ENCODE measurements at regions not wholly inside any gene's neighbourhood (a gene's known extent, or its start where the extent isn't known, plus 50 kb on each side); places are given as distances from the start of the nearest gene placed in this dataset.

DNA sequence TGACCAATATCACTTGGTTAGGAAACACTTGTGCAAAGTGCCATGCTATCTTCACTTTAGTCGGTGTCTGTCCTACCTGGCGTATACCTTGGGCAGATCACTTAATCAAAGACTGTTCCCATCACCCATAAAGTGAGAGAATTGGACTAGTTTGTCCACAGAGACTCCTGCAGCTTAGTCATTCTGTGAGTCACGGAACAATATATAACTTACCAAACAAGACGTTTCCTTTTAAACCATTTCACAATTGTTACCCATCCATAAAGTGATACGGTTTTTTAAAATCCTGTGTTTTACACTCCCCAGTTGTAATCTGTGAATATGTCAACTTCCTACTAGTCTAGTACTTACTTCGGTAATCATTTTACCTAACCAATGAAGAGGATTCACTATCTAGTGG lies 499.3 kb upstream of the SMIM21 start:
- in situ Hi-C loops (cut with MboI; ENCODE audit: low sequenced_read_pairs): no loop called here

DNA sequence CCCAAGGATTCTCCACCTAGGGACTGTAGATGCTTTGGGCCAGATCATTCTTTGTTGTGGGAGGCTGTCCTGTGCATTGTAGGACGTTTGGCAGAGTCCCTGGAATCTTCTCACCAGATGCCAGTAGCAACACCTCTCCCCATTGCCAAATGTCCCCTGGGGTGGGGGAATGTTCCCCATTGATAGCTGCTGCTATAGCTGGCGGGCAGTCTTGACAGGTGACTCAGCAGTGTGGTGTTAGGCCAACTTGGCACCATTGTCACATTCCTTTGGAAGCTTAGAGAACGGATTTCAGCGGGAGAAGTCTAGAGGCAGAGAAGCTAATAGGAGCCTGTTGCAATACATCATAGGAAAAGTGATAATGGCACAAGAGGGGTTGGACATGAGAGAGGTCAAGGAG lies 495.7 kb upstream of the SMIM21 start:
- in situ Hi-C loops (cut with MboI; ENCODE audit: low sequenced_read_pairs): no loop called here

DNA sequence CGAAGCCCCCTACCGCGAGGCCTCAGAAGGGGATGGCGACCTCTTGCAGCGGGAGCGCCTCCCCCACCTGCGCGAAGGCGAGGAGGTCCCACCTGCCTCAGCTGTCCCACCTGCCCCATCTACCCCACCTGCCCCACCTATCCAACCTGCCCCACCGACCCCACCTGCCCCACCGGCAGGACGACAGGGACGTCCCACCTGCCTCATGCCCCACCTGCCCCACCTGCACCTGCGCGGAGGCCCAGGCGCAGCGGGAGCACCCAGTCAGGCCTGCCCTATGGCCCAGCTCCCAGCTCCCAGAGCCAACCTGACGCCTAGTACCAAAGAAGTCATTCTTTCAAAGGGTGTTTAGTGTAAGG lies 489.1 kb upstream of the SMIM21 start:
- in situ Hi-C loops (cut with MboI; ENCODE audit: low sequenced_read_pairs): no loop called here

DNA sequence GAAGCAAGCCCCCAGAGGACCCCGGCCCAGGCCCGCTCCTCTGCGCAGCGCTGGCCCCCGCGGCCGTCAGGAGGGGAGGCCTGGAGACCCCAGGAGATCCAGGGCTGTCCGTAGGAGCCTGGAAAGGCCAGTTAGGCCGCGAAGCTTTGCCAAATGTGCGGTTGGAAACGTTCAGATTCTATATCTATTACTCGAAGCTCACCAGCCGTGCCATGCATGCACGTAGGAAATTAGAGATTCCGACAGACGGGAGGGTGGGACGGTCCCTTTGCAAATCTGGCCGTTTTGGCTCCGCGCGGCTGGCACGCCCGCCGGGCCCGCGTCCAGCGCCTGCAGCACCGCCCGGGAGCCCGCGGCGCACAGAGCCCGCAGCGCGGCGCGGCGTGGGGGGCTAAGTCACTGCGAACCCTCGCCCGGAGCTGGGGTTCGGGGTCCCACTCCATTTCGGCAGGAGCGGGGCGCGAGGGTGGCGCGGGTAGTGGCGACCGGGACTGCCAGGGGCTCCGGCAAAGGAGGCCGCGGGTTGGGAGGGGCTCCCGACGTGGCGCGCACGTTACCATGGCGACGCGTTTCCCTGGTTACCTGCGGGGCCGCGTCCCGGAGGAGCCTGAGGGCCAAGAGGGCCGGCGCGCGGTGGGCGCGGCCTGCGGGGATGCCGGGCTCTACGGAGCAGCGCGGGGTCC lies 488.6 kb upstream of the SMIM21 start:
- in situ Hi-C loops (cut with MboI; ENCODE audit: low sequenced_read_pairs): no loop called here

DNA sequence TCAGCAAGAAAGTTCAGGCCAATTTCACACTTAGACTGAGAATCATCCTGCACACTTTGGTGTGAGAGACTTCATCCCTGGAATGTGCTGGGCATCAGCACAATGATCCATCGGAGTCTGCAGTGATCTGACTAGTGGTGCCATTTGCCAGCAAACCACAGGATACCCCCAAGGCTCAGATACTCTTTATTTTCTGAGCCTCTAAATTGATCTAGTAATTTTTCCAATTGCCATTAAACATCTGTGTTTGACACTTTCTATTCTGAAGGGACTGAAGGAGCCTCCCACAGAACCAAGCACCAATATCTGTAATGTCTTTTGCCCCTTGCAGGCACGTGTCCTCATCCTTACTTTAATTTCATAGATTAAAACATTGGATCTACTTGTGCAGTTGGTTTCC lies 485.3 kb upstream of the SMIM21 start:
- in situ Hi-C loops (cut with MboI; ENCODE audit: low sequenced_read_pairs): no loop called here

DNA sequence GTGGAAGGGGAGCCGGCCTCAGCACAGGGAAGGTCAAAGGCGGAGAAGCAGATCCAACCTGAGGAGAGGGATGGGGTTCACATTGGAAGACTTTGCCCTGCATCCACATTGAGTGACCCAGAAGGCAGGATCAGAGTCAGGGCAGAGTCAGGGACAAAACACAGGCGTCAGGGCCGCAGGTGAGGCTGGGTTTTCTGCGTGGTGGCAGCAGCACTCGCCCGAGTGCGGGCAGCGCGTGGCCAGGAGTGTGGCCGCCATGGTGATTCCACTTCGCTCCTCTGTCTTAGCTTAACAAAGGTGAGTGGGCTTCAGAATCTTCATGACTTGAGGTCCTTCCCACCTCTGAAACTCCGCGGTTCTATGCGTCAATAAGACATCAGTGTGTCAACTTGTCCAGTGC lies 476.9 kb upstream of the SMIM21 start:
- in situ Hi-C loops (cut with MboI; ENCODE audit: low sequenced_read_pairs): no loop called here

DNA sequence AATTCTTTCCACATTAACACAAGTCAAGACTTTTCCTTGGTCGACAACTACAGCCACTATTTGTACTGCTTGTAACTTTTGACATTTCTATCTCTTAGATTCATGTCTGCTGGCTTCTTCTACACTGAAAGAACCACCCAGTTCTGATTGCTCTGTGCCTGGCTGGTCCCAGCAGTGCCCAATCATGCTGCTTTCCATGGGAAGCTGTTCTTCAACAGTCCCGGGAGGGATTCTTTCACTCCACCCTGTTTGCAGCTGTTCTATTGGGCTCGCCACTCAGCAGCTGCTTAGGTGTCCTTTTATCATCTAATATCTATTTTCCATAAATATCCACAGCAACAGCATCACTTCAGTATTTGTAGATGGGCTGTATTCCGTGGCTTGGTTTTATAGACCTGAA lies 471.1 kb upstream of the SMIM21 start:
- in situ Hi-C loops (cut with MboI; ENCODE audit: low sequenced_read_pairs): no loop called here

DNA sequence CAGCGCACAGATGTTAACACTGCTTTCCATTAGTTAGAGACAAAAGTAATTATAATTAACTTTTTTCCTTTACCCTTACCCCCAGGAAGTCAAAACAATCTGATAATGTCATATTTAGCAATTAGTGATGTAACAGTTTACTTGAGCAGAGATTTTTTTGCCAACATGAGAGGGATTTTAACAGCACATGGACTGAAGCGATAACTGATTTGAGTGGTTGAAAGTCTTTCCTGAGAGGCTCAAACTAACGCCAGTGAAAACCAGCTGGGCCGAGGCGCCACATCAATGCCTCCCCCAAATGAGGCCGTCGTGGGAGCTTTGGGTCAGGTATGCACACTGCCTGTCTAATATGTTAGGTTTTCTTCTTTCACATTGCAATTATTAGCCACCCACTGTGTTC lies 469.9 kb upstream of the SMIM21 start:
- in situ Hi-C loops (cut with MboI; ENCODE audit: low sequenced_read_pairs): no loop called here

DNA sequence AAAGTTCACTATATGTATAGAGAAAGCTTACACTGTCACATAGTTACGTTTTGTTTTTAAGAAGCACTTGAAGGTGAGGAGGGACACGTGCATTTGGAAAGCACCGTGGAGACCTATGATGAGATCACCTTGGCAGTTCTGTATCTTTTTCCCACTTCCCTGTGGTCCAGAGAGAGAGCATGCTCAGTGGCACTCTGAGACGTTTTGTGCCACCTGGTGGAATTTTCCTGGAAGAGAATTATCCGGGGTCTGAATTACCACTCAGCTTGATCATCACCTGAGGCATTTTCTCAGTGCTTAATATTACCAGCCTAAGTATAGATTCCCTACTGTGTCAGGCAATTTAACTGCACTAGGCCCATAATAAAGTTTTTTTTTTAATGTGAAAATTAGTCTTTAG lies 469.4 kb upstream of the SMIM21 start:
- in situ Hi-C loops (cut with MboI; ENCODE audit: low sequenced_read_pairs): no loop called here

DNA sequence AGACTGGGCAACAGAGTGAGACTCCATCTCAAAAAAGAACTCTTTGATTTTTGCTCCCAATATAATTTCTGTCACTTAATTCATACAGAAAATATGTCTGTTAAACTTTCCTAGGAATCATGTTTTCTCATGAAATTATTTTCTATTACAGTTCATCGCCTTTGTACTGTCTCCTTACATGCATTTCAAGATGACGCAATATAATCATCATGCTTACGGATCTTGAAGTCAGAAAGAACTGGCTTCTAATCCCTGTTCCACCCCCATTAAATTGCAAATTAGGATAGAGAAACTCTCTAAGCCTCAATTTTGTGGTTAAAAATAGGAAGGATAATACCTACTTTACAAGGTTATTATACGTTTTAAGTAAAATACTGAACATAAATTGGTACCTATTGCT lies 467.6 kb upstream of the SMIM21 start:
- in situ Hi-C loops (cut with MboI; ENCODE audit: low sequenced_read_pairs): no loop called here

DNA sequence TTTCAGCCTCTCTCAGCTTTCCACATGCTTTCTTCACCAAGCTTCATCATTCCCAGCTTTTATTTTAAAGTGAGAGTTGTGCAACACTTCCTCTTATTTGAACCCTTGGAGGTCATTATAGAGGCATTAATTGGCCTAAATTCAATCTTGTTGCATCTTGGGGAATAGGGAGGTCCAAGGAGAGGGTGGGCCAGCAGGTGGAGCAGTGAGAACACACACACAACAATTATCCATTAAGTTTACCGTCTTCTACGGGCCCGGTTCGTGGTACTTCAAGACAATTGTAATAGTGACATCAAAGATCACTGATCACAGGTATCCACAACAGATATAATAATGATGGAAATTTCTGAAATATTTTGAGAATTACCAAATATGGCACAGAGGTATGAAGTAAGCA lies 457.2 kb upstream of the SMIM21 start:
- in situ Hi-C loops (cut with MboI; ENCODE audit: low sequenced_read_pairs): no loop called here

DNA sequence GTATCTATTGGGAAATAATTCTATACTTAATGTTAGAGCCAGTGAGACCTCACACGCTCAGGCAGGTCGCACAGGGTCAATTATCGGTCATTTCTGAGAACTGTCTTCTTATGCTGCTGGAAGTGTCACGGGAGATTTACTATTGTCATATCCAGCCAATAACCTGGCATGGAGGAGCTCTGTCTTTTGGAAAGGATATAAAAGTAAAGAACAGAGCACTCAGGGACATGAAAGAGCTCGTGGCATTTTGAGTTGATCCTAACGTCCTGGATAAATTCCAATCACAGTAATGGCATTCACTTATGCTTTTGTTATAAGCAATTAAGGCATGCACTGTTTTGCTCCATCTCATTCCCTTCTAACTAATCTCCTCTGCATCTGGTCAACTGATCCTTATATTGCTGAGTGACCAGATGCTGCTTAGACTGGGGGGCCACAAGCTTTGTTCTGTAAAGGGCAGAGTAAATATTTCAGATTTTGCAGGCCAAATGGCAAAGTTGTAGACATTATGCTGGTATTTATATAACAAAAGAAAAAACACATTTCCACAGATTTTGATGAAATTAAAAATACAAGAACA lies 453.5 kb upstream of the SMIM21 start:
- in situ Hi-C loops (cut with MboI; ENCODE audit: low sequenced_read_pairs): no loop called here

DNA sequence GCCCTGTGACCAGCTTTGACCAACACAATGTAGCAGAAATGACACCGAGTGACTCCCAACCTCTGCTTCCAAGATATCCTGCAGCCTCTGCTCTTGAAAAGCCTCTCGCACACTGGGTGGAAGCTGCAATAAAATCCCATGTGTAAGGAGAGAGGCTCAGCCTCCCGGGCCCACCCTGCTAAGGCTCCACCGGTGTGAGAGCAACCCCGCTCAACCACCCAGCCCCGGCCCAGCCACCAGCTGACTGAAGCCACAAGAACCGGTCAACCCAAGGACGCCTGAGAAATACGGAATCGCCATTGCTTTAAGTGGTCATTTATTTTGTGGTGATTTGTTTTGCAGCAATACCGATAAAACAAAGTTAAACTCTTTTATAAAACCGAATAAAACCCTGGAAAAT lies 452.8 kb upstream of the SMIM21 start:
- in situ Hi-C loops (cut with MboI; ENCODE audit: low sequenced_read_pairs): no loop called here

DNA sequence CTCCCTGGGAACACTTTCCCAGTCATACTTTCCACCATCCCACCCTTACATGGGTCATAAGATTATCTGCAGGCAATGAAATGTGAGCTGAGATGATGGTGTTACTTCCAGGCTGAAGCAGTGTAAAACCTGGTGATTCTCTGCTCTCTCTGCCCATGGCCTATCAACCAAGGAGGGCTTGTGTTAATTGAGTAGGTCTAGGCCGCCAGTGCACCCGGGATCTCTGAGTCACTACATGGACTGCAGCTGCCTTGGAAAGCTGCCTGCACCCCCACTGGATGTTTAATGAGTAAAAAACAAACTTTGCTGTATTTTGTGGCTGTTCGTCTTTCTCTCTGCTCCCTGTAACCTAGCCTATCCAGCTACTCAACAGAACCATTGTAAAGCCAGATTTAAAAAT lies 451.7 kb upstream of the SMIM21 start:
- in situ Hi-C loops (cut with MboI; ENCODE audit: low sequenced_read_pairs): no loop called here

DNA sequence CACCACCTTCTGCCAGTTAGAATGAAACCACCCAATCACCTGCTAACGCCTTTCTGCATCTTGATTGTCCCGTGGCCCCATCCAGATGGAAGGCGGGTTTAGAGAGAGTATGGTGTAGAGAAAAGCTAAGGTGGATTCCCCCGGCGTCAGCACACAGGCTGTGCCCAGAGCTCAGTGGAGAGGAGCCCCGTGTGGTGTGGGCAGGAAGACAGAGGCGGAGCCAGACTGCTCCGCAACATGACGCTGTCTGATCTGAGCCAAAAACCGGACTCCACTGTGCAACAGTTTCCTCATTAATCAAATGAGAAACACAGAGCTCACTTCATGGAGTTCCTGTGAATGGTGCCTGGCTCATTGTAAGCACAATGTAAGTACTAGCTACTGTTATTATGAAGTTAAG lies 448.1 kb upstream of the SMIM21 start:
- in situ Hi-C loops (cut with MboI; ENCODE audit: low sequenced_read_pairs): no loop called here

DNA sequence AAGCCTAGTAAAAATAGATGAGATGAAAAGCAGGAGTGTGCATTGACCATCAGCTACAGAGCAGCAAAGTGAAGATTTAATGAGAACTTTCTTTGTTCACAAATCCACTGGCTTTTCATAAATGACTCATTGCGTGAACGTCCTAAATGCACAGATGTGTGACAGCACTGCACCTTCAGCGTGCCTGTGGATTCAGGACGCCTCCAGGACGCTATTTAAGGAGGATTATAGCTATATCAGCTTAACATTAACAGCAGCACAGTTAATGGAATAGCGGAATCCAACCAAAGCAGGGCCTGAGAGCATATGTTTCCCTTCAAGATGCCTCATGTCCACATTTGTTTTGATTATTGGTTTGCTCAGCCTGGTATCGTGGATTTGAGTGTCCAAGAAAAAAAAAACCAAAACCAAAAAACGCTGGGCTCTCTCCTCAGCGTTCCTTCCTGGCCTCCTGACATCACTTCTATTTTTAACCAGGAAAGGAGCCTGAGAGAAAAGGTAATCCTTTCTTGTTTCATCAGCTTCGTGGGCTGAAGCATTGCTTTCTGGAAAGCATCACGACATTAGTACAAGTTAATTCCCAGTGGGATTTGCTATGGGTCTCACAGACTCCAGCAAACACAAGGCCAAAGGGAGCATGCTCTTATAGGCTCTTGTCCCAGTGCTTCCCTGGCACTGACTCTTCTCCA lies 447.0 kb upstream of the SMIM21 start:
- in situ Hi-C loops (cut with MboI; ENCODE audit: low sequenced_read_pairs): no loop called here

DNA sequence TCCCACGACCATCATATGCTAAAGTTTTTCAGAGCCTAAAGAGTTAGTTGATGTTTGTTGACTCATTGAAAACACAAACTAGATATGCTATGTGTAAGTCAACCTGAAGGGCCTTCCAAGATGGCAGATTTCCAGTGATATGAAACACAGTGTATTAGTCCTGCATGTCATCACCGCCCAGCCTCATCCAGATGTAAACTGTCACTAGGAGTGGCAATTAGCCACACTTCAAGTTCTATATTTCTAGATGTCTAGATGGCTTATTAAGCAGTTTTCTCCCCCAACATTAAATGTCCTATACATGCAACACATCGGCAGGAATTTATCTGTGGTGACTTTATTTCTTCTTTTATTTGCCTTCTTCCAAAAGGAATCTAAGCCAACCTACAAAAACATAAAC lies 444.1 kb upstream of the SMIM21 start:
- in situ Hi-C loops (cut with MboI; ENCODE audit: low sequenced_read_pairs): no loop called here

DNA sequence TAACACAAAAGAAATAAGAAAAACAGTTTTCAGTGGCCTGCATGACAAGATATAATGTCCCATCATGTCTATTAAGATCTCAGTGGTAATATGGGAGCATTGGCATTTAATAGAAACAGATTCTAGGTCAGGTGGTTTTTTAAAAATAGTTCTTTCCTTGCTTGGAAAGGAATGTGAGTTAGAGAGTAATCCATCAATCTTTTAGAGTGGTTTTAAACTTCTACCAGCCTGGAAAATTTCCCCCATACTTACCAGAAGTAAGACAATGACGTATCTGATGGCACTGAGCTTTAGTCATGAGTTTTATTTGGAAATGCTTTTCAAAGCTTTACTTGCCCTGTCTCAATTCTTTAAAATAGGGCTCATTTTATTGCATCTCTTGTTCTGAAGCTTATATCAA lies 441.7 kb upstream of the SMIM21 start:
- in situ Hi-C loops (cut with MboI; ENCODE audit: low sequenced_read_pairs): no loop called here

DNA sequence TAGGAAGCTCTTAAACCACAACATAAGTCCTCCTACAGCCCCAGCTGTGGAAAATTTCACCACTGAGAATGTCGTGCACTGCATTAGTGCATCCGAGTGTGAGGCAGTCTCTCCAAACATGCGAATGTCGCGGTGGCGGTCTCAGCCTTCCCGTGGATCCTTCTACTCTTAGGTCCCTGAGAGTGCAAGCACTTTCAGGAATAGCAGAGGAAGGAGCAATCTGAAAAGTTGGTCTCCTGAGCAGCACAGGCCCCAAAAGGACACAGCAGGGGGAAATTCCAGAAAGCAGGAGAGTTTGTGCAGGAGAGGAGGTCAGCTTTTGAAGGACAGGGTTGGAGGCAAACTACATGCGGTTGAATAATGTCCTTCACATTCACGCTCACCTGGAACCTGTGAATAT lies 440.5 kb upstream of the SMIM21 start:
- in situ Hi-C loops (cut with MboI; ENCODE audit: low sequenced_read_pairs): no loop called here

DNA sequence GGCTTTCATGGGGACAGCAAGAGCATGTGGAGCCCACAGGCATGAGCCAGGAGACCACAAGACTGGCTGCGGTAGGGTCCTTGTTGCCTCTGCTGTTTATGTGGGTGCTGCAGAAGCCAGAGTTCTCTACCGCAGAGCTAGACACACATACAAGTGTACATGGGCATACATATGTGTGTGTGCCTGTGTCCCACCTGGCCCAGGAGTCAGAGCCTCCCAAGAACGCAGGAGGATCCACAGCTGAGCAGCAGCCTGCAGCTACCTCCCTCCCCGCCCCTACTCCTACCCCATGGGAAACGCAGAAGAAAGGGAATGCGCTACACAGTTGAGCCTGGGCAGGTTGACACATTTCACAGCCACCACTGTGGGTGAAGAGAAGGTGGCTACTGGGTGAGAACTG lies 438.1 kb upstream of the SMIM21 start:
- in situ Hi-C loops (cut with MboI; ENCODE audit: low sequenced_read_pairs): no loop called here

DNA sequence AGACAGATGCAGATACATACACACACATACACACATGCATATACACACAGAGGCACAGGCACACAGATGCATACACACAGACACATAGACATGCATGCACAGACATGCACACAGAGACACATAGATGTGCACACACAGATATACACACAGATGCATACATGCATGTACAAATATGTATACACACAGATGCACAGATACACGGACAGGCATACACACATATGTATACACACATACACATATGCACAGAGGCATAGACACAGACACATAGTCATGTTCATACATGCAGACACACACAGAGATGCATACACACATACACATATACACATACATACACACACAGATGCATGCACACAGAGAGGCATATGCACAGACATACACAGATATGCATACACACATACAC lies 437.3 kb upstream of the SMIM21 start:
- in situ Hi-C loops (cut with MboI; ENCODE audit: low sequenced_read_pairs): no loop called here

DNA sequence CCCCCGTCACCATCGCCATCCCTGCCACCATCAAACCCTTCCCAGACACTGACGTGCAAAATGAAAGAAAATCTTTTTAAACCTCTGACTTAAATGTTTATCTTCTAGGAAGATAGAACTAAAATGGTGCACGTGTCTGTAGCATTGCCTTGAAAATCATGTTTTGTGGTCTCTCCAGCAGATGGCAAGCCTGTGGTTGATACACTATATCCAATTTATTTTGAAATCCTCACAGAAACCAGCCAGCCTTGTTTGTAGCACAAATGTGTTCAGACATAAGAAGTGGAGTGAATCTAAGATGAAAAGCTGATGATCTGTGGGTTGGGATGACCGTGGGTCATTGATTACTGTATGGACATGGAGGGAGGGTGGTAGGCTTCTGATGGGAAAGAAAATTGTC lies 436.2 kb upstream of the SMIM21 start:
- in situ Hi-C loops (cut with MboI; ENCODE audit: low sequenced_read_pairs): no loop called here

DNA sequence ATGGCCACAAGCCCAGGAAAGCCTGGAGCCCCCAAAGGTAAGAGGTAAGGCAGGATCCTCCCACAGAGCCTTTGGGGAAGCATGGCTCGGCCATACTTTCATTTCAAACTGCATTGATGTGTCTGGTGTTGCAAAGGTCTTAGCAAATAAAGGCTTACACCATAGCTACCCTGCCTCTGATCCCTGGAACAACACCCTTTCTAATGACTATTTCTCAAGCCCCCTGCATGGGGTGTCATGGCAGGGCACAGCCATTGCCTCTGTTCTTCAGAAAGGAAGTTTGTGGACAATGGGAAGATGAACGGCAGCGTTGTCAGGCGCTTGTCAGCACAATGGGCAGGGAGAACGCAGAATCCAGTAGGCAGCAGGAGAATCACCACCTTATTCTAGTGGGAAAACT lies 435.0 kb upstream of the SMIM21 start:
- in situ Hi-C loops (cut with MboI; ENCODE audit: low sequenced_read_pairs): no loop called here
